Amygdala (tissue), 56 donors: ENCODE measurements at regions not wholly inside any gene's neighbourhood (a gene's known extent, or its start where the extent isn't known, plus 50 kb on each side); places are given as distances from the start of the nearest gene placed in this dataset.
"Not testable (repeated sequence)": the region's sequence is repeated elsewhere in the genome, so short reads cannot be mapped to it uniquely, and the experiment has no call there.

Source experiments
- DNase-seq, 56 donors: peaks; one replicate each; lab custom pipeline; 2025; lab: John Stamatoyannopoulos, UW

DNA sequence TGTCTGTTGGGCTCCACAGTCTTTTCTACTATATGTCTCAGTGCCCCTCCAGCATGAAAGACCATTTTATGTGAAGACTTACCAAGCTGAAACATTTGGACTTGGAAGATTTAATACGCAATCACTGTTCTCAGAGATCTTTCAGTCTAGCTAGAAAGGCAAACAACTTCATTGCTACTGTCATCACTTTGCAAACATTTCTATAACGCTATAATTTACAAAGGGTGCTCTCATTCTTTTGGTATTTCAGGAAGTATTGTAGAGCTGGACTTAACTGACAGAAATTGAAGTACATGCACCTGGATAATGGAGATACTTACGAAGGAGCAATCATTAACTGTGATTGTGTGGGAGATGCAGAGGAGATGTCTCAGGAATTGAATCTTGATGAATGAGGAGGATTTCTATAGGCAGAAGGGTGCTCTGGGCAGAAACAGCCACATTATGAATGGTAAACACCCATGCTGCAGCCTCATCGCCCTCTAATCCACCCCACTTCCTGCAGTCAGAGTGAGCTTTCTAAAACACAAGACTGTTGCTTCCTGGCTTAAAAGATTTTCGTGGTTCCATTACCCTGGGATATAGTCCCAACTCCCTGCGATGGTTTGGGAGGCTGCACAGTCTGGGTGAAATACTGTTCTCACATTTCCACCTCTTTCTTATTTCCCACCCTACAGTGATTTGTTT, 75.1 kb upstream of the GNG12 start:
- DNase-seq: no peak

DNA sequence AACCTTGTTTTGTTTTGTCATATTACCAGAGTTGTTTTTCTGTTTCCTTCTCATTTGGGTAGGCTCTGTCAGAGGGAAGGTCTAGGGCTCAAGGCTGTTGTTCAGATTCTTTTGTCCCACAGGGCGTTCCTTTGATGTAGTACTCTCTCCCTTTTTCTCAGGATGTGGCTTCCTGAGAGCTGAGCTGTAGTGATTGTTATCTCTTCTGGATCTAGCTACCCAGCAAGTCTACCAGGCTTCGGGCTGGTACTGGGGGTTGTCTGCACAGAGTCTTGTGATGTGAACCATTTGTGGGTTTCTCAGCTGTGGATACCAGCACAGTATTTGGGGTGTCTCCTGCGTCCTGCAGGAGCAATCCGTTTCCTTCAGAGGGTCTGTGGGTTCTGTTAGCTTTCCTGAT, 74.2 kb upstream of the GNG12 start:
- DNase-seq: not testable (repeated sequence)

DNA sequence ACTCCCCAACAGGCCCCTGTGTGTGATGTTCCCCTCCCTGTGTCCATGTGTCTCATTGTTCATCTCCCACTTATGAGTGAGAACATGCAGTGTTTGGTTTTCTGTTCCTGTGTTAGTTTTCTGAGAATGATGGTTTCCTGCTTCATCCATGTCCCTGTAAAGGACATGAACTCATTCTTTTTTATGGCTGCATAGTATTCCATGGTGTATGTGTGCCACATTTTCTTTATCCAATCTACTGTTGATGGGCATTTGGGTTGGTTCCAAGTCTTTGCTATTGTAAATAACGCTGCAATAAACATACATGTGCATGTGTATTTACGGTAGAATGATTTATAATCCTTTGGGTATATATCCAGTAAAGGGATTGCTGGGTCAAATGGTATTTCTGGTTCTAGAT, 72.7 kb upstream of the GNG12 start:
- not testable (repeated sequence) for DNase-seq

DNA sequence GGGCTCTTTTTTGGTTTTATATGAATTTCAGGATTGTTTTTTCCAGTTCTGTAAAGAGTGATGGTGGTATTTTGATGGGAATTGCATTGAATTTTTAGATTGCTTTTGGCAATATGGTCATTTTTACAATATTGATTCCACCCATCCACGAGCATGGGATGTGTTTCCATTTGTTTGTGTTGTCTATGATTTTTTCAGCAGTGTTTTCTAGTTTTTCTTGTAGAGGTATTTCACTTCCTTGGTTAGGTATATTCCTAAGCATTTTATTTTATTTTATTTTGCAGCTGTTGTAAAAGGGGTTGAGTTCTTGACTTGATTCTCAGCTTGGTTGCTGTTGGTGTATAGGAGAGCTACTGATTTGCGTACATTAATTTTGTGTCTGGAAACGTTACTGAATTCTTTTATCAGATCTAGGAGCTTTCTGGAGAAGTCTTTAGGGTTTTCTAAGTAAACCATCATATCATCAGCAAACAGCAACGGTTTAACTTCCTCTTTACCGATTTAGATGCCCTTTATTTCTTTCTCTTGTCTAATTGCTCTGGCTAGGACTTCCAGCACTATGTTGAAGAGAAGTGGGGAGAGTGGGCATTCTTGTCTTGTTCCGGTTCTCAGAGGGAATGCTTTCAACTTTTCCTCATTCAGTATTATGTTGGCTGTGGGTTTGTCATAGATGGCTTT, 69.4 kb upstream of the GNG12 start:
- not testable (repeated sequence) for DNase-seq

DNA sequence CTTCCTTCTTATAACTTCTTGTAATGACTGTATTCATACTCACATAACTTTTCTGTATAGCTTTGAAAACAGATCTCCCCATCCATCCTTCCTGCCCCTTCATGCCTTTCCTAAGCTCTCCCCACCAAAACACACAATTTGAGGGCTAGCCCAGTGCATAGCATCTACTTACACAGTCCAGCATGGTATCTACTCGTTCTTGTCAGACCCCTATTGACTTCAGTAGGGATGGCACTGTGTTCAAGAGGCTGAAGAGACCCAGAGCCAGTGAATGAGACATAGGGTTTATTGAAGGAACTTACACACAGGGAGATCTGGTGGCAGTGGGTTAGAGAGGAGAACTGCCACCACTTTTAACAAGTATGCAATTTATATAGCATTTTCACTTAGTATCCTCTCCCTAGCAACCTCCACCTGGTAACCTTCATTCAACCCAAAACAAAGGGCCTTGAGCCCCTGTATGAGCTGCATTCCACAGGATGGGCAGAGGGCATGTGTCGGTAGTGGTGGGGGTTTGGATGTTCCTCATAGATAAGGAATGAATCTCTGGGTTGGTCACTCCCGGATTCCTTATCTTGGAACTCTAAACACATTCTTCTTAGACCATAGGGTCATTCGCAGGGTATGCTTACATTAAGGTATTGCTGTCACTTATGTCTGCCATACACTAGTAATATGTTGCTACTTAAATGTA, 64.9 kb upstream of the GNG12 start:
- DNase-seq: no peak

DNA sequence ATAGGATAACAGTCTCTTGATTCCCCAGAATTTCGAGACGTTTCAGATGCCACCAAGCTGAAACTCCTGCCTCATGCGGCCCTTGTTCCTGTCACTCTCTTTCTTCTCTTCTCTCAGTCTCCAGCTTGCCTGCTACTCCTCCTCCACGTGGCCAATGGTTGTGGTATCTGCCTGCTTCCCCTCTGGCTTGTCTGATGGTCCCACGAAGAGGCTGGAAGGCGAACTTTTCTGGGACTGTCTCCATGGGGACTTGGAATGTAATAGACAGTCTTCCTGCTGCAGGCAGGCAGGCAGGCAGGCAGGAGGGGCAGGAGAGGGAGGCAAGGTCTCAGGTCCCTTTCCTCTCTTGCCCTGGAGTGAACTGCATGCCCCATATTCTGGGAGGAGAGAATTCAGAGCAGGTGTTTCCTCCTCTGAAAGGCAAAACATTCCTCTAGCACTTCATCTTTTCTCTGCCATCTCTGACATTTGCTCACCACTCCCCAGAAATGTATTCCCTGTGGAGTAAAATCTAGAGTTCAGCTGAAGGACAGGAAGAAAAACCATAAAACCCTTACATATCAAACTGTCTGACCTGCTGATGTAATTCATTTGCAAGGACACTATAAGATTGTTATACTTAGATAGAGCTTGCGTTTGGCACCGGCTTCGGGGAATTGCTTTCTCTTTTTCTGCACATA, 64.1 kb upstream of the GNG12 start:
- DNase-seq: no peak

DNA sequence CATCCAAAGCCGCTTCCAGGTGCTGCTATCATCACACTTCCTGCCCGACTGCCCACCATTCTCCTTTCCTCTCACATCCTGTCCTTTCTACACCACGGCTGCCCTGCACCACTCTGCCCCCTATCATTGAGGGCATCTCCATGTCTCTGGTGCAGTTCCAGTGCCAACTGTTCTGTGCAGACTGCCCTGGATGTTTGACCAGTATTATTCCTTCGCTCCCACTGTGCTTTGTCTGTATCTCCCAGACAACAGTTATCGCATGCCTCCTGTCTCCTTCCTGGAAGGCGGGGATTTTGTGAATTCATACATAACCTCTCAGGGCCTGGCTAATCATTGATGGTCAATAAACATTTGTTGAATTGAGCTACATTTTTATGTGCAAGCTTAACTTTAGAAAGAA, 63.6 kb upstream of the GNG12 start:
- no peak for DNase-seq

DNA sequence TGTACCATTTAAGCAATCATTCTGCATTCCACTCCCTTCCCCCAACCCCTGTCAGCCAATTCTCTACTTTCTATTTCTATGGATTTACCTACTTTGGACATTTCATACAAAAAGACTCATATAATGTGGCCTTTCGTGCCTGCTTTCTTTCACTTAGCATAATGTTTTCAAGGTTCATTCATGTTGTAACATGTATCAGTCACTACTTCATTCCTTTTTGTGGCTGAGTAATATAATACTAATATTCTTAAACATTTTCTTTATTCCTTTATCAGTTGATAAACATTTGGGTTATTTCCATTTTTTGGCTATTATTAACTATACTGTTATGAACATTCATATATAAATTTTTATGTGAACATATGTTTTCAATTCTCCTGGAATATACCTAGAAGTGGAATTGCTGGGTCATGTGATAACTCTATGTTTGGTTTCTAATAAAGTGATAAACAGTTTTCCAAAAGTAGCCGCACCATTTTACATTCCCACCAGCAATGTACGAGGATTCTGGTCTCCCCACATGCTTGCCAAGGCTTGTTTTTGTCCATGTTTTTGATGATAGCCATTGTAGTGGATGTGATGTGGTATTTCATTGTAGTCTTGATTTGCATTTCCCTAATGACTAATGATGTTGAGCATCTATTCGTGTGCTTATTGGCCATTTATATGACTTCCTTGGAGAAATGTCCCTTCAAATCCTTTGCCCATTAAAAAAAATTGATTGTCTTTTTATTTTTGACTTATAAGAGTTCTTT, 61.9 kb upstream of the GNG12 start:
- no peak for DNase-seq

DNA sequence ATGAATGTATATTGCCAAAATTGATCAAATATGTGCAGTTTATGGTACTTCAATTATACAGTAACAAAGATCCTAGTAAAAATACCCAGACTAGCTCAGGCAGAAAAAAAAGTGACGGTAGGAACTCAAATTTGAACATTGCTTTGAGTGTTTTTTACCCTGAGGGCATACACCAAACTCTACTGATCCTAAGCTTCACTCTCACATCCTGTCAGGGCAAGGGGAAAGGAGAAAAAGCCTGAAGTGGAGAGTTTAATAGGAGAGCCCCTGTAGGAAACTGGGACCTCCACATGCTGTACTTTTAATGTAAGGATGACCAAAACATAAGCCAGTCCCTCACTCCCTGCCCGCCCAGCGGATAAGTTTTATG, 59.8 kb upstream of the GNG12 start:
- DNase-seq: no peak

DNA sequence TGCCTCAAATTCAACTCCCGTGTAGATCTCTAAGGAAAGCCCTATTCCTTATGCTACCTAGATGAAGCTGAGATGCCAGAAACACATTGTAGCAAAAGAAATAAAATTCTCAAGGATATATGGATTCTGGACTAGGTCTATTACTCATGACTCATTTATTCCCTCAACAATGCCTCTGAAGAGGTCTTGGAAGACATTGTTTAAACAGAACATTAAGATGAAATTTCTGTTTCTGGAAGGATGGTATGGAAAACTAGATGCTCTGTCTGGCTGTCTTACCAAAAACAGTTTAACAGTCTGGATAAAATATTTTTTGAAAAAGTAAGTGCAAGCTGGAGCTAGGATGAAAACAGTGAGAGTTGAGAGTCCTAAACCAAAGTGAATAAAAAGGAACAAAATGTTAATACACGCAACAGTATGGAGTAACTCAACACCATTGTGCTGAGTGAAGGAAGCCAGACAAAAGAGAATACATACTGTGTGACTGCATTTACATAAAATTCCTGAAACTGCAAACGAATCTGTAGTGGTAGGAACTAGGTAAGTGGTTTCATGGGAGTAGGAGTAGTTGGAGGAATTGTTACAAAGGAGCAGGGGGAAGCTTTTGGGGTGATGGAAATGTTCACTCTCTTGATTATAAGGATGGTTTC, 59.3 kb upstream of the GNG12 start:
- DNase-seq: no peak

DNA sequence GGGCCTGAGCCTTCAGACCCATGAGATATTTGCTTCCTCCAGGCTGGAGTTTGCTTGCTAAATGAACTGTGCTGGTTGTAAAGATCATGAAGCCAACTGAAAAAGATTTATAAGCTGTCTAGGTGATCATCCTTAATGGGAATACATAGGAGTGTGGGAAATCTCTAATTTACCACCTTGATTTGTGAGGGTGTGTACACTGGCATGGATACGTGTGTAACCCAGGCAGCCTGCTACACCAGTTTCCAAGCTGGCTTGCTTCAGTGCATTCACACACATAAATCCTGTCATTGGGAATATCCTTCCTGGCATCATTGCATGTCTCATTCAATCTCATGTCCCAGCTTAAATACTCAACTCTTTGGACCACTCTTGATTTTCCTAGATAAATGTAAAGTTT, 57.6 kb upstream of the GNG12 start:
- DNase-seq: no peak

DNA sequence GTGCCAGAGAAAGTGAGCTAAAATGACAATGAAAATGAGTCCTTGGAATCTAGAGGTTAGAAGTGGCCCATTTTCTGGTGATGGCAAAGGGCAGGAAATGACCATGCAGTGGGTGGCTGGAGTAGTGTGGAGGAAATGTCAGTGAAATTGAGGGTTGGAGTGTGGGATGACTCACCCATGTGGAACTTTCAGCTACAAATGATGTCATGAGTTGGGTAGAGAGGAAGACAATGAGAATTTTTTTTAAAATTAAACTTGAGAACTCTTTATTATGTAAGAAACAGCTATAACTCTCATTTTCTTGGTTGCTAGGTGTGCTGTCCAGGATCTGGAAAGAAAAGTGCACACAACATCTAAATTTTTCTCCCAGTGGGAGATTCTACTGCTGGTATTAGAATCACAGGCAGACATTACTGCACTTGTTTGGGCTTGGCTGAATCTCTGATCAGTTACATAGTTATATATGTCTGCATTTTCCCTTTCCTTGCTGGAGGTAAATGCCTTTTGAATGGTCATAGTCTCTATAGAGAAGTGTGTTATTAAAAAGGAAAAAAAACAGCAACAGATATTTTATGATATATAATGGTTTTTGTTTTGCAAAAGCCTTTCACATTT, 56.8 kb upstream of the GNG12 start:
- no peak for DNase-seq

DNA sequence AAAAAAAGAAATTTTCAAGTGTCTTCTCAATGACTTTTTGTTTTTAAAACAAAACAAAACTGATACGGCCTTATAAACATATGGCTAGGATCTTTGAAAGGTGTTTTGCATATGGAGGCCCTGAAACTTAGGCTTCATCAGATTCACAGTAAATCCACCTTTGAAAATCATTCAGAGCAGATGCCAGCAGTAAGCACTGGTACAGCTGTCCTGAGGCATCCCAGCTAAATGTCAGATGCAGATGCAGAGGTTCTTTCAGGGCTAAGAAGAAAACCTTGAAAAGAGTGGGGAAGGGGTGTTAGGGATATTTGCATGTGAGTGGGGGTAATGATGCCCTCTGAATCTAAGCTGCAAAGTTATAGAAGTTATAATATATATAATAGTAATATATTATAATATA, 56.2 kb upstream of the GNG12 start:
- DNase-seq: no peak

DNA sequence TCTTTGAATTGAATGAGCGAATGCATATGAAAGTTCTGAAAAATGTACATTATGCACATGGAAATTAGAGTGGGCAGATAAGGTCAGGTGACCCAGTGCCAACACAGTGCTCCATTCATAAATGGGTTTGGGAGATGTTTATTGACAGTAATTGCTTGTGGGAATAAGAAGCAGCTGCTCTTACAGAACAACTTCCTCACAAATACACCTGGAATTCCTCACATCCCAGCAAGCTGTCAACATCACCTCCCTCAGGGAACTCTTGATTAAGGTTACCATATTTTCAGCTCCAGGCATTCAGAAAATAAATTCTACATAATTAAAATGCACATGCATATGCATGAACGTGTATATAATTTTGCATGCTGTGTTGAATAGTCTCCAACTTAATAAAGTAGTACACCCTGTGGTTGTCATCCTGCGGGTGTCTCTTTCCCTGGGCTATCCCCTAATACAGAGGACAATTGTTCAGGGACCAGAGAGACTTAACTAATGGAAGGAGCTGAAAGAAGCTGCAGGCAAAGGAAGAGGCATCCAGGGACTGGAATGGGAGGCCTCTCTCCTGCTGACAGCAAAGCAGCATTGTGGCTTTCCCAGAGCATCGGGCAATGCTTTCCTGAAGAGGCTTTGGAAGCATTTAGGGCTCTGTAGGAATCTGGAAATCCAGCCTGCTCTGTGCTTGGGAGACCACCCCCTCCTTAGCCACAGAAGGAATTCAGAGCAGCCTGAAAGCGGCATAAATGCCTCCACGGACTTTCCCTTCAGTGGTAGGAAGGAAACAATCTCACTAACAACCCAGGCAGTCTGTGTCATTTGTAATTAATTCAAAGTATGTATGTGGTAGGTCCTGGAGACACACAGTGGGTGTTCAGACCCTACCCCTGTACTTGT, 55.2 kb upstream of the GNG12 start:
- no peak for DNase-seq

DNA sequence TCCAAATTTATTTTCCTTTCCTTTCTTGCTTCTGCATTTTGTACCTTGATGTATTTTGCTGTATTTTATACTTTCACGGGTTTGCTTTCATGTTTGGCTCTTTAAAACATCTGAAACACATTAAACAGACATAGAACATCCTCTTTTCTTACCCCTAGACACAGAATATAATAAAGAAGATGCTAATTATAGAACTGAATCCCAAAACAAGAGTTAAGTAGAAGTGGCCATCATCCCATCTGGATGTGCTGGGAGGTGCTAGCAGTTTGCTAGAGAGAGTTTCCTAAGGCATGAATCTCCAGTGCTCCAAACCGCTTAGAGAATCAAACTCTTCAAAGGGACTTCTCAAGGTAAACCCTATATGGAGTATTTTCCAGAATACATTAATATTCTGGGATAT, 53.9 kb upstream of the GNG12 start:
- no peak for DNase-seq

DNA sequence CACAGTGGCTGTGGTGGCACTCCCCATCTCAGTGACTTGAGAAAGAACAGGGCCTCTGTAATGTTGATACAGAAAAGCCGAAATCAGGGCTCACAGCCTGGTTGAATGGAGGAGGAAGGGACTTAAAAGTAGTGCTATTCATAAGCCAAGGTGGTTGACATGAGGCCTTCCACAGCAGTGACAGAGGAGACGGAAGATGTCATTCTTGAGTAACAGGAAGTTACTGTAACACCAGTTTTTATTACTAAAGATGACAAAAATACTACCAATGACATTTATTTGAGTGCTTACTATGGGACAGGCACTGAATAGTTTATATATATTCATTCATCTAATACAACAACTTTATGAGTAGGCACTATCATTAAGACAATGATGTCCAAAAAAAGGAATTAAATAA, 52.8 kb upstream of the GNG12 start:
- no peak for DNase-seq

DNA sequence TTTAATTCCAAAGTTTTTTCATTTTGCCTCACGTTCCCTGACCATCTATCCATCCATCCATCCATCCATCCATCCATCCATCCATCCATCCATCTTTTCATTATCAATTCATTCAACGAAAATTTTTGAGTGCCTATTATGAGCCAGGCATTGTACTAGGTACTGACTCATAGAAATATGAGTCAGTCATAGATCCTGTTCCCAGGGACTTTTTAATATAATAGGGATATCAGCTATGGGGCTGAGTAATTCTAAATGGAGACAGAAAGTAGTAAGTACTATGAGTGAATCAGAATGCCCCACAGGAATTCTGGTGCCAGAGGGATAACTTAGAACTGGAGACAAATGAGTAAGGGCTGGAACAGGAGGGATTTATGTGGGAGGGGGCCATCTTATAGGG, 49.8 kb upstream of the GNG12 start:
- no peak for DNase-seq
